Right lung (tissue), 2 donors: ENCODE measurements at regions not wholly inside any gene's neighbourhood (a gene's known extent, or its start where the extent isn't known, plus 50 kb on each side); places are given as distances from the start of the nearest gene placed in this dataset.
"Not testable (repeated sequence)": the region's sequence is repeated elsewhere in the genome, so short reads cannot be mapped to it uniquely, and the experiment has no call there.

Experiments used
- DNase-seq, 2 donors: peaks; one replicate each; pipeline ENCODE4 v3.0.0-alpha.2; 2013

- no peak for DNase-seq
Observed at GRCh38 chr14:101634850-101635748, 73.8 kb downstream of the DIO3 start.

- no peak for DNase-seq
Observed at GRCh38 chr14:101635749-101636560, 74.7 kb downstream of the DIO3 start.

GRCh38 chr14:101639241-101639833 lies 78.0 kb downstream of the DIO3 start:
- no peak for DNase-seq

- DNase-seq = no peak
Observed at GRCh38 chr14:101643651-101644050, 82.4 kb downstream of the DIO3 start.

GRCh38 chr14:101654051-101654450 lies 92.8 kb downstream of the DIO3 start:
- no peak for DNase-seq

- no peak for DNase-seq
Observed at GRCh38 chr14:101657372-101657771, 96.1 kb downstream of the DIO3 start.

GRCh38 chr14:101665478-101666078 lies 95.9 kb upstream of the PPP2R5C start:
- peak; percentile 2 to 17 for DNase-seq

GRCh38 chr14:101666264-101666663 lies 95.2 kb upstream of the PPP2R5C start:
- DNase-seq = no peak

GRCh38 chr14:101669629-101670028 lies 91.9 kb upstream of the PPP2R5C start:
- no peak for DNase-seq

GRCh38 chr14:101673873-101674272 lies 87.6 kb upstream of the PPP2R5C start:
- DNase-seq = no peak

- DNase-seq = not testable (repeated sequence)
Observed at GRCh38 chr14:101675835-101676234, 85.7 kb upstream of the PPP2R5C start.

GRCh38 chr14:101677912-101678327 lies 83.6 kb upstream of the PPP2R5C start:
- not testable (repeated sequence) for DNase-seq

GRCh38 chr14:101681795-101682194 lies 79.7 kb upstream of the PPP2R5C start:
- no peak for DNase-seq

- no peak for DNase-seq
Observed at GRCh38 chr14:101683365-101683764, 78.1 kb upstream of the PPP2R5C start.

- DNase-seq = no peak
Observed at GRCh38 chr14:101687756-101688546, 73.6 kb upstream of the PPP2R5C start.

- no peak for DNase-seq
Observed at GRCh38 chr14:101689039-101689501, 72.4 kb upstream of the PPP2R5C start.

GRCh38 chr14:101689966-101690365 lies 71.5 kb upstream of the PPP2R5C start:
- not testable (repeated sequence) for DNase-seq

- no peak for DNase-seq
Observed at GRCh38 chr14:101695659-101696058, 65.8 kb upstream of the PPP2R5C start.

- DNase-seq = no peak
Observed at GRCh38 chr14:101704140-101704539, 57.4 kb upstream of the PPP2R5C start.

GRCh38 chr14:101705733-101706508 lies 55.6 kb upstream of the PPP2R5C start:
- DNase-seq = peak; percentile 50 to 51
